Right lobe of liver (tissue), 6 donors: ENCODE measurements at regions not wholly inside any gene's neighbourhood (a gene's known extent, or its start where the extent isn't known, plus 50 kb on each side); places are given as distances from the start of the nearest gene placed in this dataset.

Source experiments
- ATAC-seq, 4 donors: fragments of 200-7000 bp; cut with Tn5 transposase; one replicate each; pipeline ENCODE4 v1.9.1; 2020; ENCODE audit warnings: mild to moderate bottlenecking in 4 of 4, moderate library complexity in 4 of 4
- DNase-seq, 3 donors: peaks; one replicate each; pipeline ENCODE4 v3.0.0-alpha.2; 2020
- H3K27ac ChIP-seq, 3 donors: fragments of 200-600 bp; one replicate each; pipeline ENCODE4 v1.8.0; 2022
- H3K27me3 ChIP-seq, 2 donors: fragments of 200-600 bp; one replicate each; pipeline ENCODE4 v1.8.0; 2022
- H3K36me3 ChIP-seq, 4 donors: fragments of 200-600 bp; sonication (generic) in 1 of 4; one replicate each; pipeline versions ENCODE4 v1.5.1 to v1.8.0; 2017 to 2022; ENCODE audit warnings: control low read depth in 1 of 4
- H3K4me1 ChIP-seq, 4 donors: fragments of 200-600 bp; sonication (generic) in 1 of 4; one replicate each; pipeline versions ENCODE4 v1.5.1 to v1.8.0; 2017 to 2022; ENCODE audit warnings: control low read depth in 1 of 4
- H3K4me3 ChIP-seq, 3 donors: fragments of 200-600 bp; one replicate each; pipeline ENCODE4 v1.8.0; 2022
- H3K9me3 ChIP-seq, 4 donors: fragments of 200-600 bp; sonication (generic) in 1 of 4; one replicate each; pipeline versions ENCODE4 v1.5.1 to v1.8.0; 2017 to 2022; ENCODE audit warnings: control low read depth in 1 of 4
- POLR2A ChIP-seq: fragments of 450-650 bp; IDR thresholded peaks from one replicate; pipeline ENCODE4 v1.6.1; 2017; ENCODE audit warnings: antibody characterized with exemption, mild to moderate bottlenecking
- WGBS: methylation state at CpG from one replicate; pipeline ENCODE4 v1.1.6; 2018; ENCODE audit warnings: low coverage, low lambda C conversion rate; ENCODE audit not compliant: insufficient coverage; ENCODE audit errors: missing lambda C conversion rate; 5-methylcytosine and 5-hydroxymethylcytosine counted together
- intact Hi-C, 2 donors: fragments of 100-400 bp; cut with DNase I; formaldehyde crosslinking; loops; one replicate each; pipeline versions ENCODE4 v1.11.2 to v1.14.1; 2022
- TF ChIP-seq, protein P1 (sequence below), 4 donors: fragments of 200-600 bp in 3 of 4; fragments of 450-650 bp in 1 of 4; IDR thresholded peaks; one replicate each; pipeline versions ENCODE4 v1.5.1 to v1.8.0; 2016 to 2022; ENCODE audit warnings: antibody characterized with exemption in 4 of 4, mild to moderate bottlenecking in 2 of 4
- donor health status: DM: no; HTN: yes; CAD: no.
- donor health status: DM: no; HTN: no; CAD: no.
- donor health status: DM: no; HTN: no; CAD: no.
- donor health status: DM: no; HTN: yes; CAD: no.
- donor health status: DM: no; HTN: yes; CAD: no.

- no peak for ATAC-seq
- Histone ChIP-seq H3K36me3 (no peaks in the 10 kb centered on the region), H3K9me3 (no peaks in the 10 kb centered on the region), H3K4me3 (no peak overlapping the region), H3K27ac (no peak overlapping the region), H3K27me3 (no peaks in the 10 kb centered on the region), H3K4me1 (no peaks in the 10 kb centered on the region)
- DNase-seq, result no peak
- no peak for TF ChIP-seq POLR2A
- TF ChIP-seq, protein P1, sequence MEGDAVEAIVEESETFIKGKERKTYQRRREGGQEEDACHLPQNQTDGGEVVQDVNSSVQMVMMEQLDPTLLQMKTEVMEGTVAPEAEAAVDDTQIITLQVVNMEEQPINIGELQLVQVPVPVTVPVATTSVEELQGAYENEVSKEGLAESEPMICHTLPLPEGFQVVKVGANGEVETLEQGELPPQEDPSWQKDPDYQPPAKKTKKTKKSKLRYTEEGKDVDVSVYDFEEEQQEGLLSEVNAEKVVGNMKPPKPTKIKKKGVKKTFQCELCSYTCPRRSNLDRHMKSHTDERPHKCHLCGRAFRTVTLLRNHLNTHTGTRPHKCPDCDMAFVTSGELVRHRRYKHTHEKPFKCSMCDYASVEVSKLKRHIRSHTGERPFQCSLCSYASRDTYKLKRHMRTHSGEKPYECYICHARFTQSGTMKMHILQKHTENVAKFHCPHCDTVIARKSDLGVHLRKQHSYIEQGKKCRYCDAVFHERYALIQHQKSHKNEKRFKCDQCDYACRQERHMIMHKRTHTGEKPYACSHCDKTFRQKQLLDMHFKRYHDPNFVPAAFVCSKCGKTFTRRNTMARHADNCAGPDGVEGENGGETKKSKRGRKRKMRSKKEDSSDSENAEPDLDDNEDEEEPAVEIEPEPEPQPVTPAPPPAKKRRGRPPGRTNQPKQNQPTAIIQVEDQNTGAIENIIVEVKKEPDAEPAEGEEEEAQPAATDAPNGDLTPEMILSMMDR (IDR thresholded peaks at IDR 0.05), result no peak
- 46% methylated on average over 2 of the region's 2 CpGs for WGBS
- intact Hi-C loops, result no loop called here
Measured at GRCh38 chr6:119677384-119677783, 327.8 kb upstream of the MAN1A1 start.

- H3K27ac ChIP-seq, result no peak overlapping the region
Measured at GRCh38 chr6:119676961-119677360, 327.4 kb upstream of the MAN1A1 start.

GRCh38 chr6:119676230-119676629, 326.7 kb upstream of the MAN1A1 start:
- Histone ChIP-seq H3K4me3 (no peak overlapping the region), H3K9me3 (no peaks in the 10 kb centered on the region), H3K4me1 (no peaks in the 10 kb centered on the region), H3K36me3 (no peaks in the 10 kb centered on the region), H3K27me3 (no peaks in the 10 kb centered on the region), H3K27ac (no peak overlapping the region)
- ATAC-seq (no peak), DNase-seq (no peak)
- TF ChIP-seq, protein P1 (IDR thresholded peaks at IDR 0.05), result no peak
- TF ChIP-seq POLR2A, result no peak
- WGBS, result 59% methylated on average over 1 of the region's 1 CpG
- intact Hi-C loops, result no loop called here

More at GRCh38 chr6:119676961-119677360, 327.4 kb upstream of the MAN1A1 start:
- no peak for DNase-seq
- no peak for ATAC-seq
- H3K27me3 ChIP-seq, result no peaks in the 10 kb centered on the region
- intact Hi-C loops, result no loop called here
- no peak overlapping the region for H3K4me3 ChIP-seq
- H3K36me3 ChIP-seq, result no peaks in the 10 kb centered on the region
- TF ChIP-seq, protein P1 (IDR thresholded peaks at IDR 0.05), result no peak
- TF ChIP-seq POLR2A, result no peak
- H3K4me1 ChIP-seq, result no peaks in the 10 kb centered on the region
- WGBS, result 60% methylated on average over 3 of the region's 4 CpGs
- no peaks in the 10 kb centered on the region for H3K9me3 ChIP-seq

DNA sequence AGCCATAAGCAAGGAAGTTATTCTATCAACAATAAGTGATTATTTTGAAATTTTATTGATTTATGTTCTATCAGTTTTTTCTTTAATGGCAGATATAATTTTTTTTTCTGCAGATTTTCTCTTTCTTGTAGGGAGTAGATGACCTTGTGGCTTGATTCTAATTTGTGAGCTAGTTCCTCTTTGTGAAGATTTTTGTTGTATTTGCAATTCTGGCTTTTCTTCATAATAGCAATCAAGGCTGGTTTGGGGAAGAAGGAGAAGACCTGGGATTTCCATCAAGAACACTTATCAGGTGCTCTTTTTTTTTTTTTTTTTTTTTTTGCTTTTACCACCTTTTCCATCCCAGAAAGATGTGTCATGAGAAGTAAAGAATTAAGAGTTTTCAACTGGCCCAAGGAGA, 324.2 kb upstream of the MAN1A1 start:
- Histone ChIP-seq H3K36me3 (no peaks in the 10 kb centered on the region), H3K4me3 (no peak overlapping the region), H3K4me1 (no peaks in the 10 kb centered on the region), H3K27me3 (no peaks in the 10 kb centered on the region), H3K27ac (no peak overlapping the region), H3K9me3 (no peaks in the 10 kb centered on the region)
- DNase-seq (no peak), ATAC-seq (no peak)
- intact Hi-C loops, result no loop called here
- no peak for TF ChIP-seq POLR2A
- TF ChIP-seq, protein P1 (IDR thresholded peaks at IDR 0.05), result no peak

DNA sequence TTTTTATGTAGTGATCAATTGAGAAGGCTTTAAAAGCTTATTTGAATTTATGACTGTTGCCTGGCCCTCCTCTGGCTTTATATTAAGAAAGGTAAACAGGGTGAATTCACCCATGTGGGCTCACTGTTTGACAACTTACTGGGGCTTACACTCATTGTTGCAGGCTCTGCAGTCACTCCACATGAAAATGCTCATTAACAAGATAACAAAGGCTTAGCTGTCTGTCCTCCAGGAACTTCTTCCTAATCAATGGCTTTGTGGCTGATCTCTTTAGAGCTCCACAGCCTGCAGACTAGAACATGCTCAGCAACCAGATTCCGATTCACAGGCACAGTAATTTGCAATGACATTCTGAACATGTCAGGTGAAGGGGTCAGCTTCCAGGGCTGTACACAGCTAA, 323.2 kb upstream of the MAN1A1 start:
- H3K27ac ChIP-seq, result no peak overlapping the region
- ATAC-seq (no peak), DNase-seq (no peak)
- H3K27me3 ChIP-seq, result no peaks in the 10 kb centered on the region
- 50% methylated on average over 1 of the region's 1 CpG for WGBS
- intact Hi-C loops, result no loop called here
- H3K4me1 ChIP-seq, result no peaks in the 10 kb centered on the region
- TF ChIP-seq POLR2A, result no peak
- TF ChIP-seq, protein P1 (IDR thresholded peaks at IDR 0.05), result no peak
- H3K4me3 ChIP-seq, result no peak overlapping the region
- no peaks in the 10 kb centered on the region for H3K9me3 ChIP-seq
- H3K36me3 ChIP-seq, result no peaks in the 10 kb centered on the region
